HG03025 (cell line): ENCODE measurements at regions not wholly inside any gene's neighbourhood (a gene's known extent, or its start where the extent isn't known, plus 50 kb on each side); places are given as distances from the start of the nearest gene placed in this dataset.
"Not testable (repeated sequence)": the region's sequence is repeated elsewhere in the genome, so short reads cannot be mapped to it uniquely, and the experiment has no call there.

Experiments used
- ATAC-seq: cut with Tn5 transposase; IDR thresholded peaks from one replicate; pipeline ENCODE4 v1.9.1; 2021; ENCODE audit warnings: mild to moderate bottlenecking, moderate library complexity; ENCODE audit not compliant: unreplicated experiment, low FRiP score

DNA sequence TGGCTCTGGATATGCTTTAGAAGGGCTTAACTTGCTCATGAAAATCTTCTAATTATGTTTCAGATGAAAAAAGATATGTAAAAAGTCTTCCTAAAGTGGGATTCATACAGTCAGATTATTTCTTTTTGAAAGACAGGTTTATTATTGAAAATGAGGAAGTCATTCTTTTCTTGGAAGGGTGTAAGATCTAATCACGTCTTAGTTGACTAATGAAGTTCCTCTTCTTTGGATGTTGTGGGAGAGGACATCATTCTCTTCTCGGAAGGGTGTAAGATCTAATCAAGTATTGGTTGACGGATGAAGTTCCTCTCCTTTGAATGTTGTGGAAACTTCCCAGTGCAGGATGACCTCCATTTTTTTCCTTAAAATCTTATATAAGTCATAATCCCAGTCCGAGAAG, 74.9 kb downstream of the ALG10 start:
- ATAC-seq: no peak

DNA sequence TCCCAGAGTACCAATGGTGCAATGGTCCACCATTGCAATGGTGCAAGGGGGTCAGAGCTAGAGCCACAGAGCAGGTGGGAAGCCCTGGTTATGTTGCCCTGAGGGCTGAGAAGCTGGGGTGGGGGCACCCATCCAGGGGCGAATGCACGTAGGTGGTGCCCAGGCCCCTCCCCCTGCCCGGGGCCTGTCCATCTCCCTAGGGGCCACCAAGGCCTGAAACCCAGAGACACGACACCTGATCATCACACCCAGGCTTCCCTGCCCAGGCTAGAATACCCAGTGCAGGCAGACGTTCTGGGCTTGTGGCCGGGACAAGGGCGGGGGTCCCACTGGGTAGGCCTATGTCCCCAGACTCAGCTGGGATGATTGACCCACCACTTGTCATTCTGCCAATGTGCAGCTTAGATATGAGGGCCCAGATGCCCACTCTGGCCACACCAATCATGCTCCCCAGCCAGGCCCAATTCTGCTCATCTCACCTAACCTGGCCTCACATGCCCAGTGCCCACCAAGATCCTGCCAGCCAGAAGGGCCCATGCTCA, 83.2 kb downstream of the ALG10 start:
- no peak for ATAC-seq

DNA sequence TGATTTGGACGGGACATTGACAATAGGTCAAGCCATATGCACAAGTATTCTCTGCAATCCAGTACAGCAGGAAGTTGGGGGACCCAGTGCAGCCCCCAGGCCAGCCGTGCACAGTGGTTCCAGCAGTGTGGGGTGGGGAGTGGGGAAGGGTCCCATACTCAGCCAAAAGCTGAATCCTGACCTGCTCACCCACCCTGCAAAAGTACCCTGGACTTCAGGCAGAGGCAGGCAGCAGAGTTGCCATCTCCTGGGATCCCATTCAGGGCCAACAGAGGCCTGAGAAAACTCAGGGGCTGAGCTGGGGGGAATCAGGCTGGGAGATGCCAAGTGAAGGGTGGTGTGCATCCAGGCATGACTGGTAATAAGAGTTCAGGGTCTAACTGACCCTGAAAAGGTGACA, 83.9 kb downstream of the ALG10 start:
- ATAC-seq: no peak

DNA sequence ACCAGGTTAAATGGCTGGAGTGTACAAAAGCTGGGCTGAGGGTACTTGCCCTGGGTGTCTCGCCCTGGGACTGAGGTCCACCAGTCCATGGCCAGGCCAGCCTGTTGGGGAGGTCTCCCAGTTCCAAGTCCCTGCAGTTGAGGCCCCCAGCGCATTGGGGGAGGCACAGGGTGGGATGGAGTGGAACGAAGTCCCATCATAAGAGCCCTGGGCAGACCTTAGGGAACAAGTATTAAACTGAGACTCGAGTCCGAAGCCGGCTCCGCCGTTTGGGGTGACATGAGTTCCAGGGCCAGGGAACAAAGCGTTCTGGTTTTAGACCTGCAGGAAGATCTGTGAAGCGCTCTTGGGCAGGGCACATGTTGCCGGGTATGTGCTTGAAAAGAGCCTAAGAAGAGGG, 84.7 kb downstream of the ALG10 start:
- ATAC-seq: no peak

DNA sequence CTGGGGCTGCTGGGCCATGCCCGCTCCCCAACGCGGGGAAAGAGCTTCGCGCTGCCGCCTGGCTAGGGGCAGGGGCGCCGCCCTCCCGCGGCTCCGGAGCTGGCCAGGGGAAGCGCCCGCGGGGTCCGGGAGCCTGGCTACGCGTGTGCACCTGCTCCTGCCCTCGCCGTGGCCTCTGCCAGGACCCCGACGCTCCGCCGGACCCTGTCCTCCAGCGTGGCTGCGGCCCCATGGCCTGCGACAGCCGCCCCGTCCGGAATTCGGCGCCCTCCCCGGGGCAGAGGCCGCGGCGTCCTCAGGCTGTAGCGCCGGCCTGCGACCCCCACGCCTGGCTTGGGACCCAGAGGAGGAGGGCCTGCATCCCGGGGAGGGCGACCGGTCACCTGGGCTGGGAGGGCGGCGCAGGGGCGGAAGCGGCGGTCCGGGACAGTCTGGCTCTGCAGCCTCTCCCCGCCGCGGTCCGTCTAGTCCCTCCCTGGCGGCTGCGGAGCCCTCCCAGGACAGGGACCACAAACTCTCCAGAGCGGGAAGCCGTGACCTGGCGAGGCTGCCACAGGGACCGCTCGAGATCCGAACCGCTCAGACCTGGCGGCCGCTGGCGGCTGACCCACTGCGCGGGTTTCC, 85.6 kb downstream of the ALG10 start:
- no peak for ATAC-seq

DNA sequence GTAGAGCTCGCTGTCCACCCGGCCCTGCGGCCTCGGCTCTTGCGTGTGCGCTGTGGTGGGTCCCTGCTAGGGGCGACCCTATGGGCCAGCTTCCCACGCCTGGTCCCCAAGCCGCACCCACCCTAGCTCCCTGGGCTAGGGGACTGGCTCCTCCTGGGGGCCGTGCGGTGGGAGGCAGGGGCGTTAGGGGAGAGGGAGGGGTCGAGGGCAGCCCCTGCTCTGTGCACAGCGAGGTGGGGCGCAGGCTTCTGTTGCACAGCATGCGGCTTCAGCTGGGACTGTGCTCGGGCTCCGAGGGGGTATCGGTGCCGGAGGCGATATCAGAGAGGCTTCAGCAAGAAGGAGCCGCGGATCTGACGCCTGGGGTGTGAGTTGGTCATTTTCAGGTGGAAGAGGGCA, 86.1 kb downstream of the ALG10 start:
- ATAC-seq: no peak

DNA sequence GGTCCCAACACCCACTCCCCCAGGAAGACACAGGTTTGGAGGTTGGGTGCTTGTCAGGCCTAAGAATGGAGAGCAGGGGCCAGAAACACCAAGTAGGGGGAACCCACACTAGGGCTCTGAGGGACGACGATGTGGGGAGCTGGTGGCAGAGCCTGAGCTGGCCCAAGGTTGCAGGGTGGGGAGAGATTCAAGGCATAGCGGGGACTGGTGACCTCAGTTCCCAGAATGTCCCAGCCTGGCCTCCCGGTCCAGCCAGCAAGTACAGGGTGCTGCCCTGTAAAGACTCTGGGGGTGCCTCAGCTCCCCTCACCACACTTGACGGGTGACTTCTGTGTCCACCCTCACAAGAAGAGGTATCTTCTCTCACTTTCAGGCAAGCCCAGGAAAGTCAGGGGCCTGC, 86.7 kb downstream of the ALG10 start:
- ATAC-seq: no peak

DNA sequence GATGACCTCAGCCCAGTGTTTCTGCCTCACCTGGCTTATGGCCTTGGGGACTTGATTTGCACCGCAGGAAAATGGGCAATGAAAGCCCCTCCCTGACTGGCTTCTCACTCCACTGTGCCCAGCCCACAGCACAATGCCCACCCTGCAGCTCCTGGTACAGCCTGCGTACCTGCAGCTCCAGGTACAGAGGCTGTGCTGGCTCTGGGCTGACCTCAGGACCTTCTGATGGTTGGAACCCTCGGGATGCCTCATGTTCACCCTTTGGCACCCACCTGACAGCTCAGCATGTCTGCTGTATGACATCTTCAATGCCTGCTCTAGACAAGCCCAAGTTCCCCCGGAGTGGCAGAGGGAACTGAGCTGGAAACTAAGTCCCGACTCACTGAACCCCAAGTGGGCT, 87.1 kb downstream of the ALG10 start:
- ATAC-seq: no peak

DNA sequence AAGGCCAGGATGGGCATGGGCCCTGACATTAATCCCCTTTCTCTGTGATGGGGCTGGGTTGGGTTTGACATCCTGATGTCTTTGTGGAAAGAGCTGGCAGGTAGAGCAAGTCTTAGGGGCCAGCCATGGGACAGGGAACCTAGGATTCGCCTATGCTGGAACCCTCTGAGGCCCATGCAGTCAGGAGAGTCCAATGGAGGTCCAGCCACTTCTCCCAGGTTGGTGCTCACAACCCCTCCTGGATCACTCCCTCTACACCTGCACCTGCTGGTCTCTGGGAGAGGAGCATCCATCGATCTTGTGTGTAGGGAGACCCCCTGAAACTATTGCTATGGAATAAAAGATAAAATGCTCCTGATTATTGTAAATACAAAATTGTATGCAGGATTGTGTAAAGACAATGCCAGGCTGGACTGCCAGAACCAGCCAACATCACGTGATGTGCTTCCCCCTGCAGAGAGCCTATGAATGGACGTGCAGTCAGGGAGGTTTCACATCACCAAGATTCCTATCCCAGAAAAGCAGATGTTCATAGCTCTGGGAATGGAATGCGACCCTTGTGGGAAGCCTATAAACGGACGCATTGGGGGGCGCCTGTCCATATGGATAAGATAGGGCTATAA, 87.7 kb downstream of the ALG10 start:
- not testable (repeated sequence) for ATAC-seq

DNA sequence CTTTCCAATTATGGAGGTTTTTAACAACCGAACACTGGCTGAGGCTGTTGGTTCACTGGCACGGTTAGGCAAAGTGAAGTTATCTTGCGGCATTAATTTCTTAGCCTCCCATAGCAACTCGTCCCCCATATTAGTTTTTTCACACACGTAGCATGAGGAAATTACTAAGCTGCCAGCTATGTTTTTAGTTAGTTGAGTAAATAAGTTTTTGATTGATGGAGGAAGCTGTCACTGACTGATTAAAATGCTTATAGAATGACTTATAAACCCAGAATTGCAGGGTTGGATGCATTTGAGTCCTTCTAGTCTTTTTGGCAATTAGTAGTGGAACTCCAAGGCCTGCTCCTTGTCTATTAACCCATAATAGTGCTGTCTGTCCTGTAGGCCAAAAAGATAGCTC, 97.1 kb downstream of the ALG10 start:
- ATAC-seq: no peak

DNA sequence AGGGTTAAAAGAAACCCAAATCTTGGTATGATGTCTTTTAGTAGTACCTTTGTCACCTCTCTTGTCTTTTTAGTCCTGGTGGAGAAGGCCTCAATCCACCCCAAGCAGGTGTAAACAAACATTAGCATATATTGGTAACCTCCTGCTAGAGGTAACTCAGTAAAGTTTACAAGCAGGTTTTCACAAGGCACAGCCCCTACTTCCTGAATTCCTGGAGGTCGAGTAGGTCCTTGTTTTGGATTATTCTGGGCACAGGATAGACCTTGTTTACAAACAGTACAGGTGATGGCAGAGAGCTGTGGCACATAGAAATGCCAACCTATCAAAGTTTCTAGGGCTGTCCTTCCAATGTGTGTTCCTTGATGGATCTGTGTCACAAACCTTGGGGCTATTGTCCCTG, 99.1 kb downstream of the ALG10 start:
- ATAC-seq: no peak

DNA sequence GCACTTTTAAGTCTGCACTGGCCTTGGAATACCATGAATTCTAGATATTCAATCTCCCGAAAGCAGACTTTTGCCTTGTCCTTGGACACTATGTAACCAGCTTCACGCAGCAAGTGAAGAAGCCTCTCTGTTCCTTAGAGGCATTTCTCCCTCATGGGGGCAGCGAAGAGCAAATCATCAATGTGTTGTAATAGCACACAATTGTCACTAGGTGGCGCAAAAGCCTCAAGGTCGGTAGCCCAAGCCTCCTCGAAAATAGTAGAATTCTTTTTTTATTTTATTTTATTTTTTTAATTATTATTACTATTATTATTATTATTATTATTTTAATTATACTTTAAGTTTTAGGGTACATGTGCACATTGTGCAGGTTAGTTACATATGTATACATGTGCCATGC, 100.8 kb downstream of the ALG10 start:
- ATAC-seq: peak; percentile 51

DNA sequence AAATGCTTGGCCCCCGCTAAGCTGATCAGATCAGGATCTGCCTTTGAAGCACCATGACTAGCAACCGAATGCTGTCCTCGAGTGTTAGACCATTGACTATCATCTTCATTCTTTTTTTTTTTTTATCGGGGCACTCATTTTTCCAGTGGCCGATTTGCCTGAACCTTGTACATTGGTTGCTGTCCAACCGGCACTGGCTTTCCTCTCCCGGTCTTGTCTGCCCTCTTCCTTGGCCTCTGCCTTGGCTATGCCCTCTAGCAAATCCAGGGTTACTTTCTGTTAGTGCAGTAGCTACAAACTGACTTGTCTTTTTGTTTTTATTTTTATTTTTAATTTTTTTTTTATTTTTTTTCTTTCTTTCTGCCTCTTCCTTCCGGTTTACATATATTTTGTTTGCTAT, 102.3 kb downstream of the ALG10 start:
- no peak for ATAC-seq

DNA sequence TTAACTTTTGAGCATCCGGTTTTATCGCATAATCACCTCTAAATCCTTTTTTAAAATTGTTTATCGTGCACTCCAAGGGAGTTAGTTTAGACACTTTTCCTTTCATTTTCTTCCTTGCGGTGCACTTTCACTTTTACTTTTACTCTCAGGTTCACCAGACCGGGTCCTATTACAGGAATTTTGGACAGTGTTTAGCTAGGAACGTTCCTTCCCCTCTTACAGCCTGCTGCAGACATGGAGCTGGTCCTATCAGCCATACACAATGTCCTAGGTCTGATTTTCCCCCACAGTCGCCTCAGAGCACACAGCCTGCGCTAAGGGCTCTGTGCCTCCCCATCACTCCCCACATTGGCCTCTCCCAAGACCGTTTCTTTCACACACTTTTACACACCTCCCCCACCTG, 103.9 kb downstream of the ALG10 start:
- no peak for ATAC-seq

DNA sequence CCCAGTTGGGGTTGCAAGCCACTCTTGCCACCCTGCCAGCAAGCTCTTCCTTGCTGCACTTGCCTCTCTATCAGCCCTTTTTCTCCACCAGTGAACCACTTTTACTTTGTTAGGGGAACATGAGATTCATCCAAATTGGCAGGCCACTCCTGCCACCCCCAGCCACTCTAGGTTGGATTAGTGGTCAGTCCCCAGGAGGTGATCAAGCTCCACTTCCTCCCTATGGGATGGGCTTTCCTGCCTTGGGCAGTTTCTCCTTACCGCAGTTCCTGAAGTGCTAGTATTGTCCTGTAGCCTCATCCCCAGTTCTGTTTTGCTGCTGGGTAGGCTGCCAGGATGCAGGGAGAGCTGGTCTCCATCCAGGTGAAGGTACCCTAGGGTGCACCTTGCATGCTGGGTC, 104.5 kb downstream of the ALG10 start:
- ATAC-seq: no peak

DNA sequence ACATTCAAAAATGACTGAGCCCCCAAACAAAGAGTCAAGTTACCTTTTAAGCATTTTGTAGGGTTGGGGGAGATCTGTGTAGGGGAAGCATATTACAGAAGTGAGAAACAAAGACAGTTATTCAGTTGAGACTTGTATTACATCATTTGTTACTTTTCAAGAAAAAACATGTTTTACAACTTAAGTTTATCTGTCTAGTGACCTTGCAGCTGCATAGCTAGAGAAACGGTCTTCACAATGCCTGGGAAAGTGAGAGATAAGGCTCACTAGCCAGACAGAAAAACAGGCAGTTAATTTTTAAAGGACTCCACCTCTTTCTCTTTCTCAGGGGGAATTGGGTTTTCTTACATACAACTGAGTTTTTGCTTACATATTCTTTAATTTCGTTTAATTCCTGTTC, 105.1 kb downstream of the ALG10 start:
- ATAC-seq: not testable (repeated sequence)

DNA sequence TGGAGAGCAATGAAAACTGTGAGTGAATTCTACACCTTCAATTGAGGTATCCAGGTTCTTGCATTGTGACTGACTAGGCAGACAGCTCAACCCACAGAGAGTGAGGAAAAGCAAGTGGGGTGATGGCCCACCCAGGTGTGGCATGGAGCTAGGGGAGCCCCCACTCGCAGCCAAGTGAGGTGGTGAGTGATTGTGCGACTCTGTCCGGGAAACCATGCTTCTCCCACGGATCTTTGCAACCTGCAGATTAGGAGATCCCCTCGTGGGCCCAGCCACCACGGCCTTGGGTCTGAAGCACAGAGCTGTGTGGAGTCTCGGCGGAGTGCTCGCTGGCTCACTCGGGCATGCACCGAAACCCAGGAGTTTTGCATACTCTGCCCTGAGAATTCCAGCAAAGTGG, 120.1 kb downstream of the ALG10 start:
- no peak for ATAC-seq

DNA sequence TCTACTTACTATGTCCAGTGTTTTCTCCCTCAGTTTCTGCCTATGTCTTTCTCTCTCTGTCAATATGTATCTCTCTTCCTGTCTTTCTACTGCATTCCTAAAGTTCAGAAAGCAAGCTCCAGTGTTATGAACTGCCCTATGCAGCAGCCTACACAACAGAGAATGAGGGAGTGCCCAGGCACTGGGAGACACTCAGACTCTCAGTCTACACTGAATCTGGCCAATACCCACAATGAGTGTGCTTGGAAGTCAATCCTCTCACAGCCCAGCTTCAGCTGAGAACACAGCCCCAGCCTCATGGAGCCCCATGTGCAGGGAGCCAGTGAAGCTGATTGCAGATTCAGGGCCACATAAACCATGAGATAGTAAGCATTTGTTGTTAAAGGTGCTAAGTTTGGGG, 128.7 kb downstream of the ALG10 start:
- no peak for ATAC-seq

DNA sequence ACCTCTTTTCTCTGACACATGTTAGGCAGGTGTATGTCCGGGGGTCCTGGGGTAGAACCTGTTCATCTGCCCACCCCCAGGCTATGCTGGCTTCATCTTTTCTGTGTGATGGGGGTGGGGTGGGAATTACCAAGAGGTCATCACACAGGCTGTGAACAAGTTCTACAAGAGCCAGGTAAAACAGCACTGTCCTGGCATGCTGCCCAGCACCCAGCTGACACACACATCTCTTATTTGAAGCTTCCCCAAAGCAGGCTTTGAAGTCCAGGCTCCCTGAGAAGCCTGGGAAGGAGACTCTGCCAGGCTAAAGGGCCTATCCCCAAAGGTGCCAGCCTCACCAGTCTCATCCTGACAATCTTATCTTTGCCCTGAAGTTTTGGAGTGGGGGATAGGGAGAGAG, 141.1 kb downstream of the ALG10 start:
- ATAC-seq: no peak

DNA sequence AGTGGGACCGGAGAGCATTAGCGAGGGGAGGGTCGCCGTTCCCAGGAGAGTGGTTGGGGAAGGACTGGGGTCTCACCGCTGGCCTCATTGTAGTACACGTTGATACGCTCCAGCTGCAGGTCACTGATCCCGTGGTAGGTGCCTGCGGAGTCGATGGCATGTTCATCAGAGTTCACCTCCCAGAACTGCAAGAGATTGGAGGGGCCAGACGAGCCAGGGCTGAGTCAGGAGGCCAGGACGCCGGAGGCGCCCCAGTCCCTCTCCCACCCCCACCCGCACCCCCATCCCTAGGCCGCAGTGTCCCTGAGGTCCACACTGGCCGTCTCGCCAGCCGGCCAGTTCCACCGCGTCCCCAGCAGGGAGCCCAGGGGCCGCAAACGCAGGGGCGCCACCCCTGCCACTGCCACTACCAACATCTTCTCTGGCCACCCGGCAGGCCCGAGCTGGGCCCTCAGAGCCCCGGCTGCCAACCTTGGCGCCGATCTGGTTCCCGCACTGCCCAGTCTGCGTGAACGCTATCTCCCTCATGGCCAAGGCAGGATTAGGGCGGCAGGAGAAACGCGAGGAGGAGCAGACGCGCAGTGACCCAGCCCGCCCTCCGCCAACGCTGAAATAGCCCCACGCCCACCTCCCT, 144.2 kb downstream of the ALG10 start:
- ATAC-seq: no peak

DNA sequence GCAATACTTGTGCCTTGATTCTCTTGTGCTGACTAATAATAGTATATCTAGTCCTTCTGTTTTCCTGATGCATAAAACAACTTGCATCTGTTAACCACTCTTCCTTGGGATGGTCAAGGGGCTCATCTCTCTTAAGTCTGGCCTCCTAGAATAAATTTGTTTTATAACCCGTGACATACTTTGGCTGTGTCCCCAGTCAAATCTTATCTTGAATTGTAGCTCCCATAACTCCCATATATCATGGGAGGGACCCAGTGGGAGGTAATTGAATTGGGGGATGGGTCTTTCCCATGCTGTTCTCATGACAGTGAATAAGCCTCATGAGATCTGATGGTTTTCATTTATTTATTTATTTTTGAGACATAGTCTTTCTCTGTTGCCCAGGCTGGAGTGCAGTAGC, 146.2 kb downstream of the ALG10 start:
- ATAC-seq: not testable (repeated sequence)

DNA sequence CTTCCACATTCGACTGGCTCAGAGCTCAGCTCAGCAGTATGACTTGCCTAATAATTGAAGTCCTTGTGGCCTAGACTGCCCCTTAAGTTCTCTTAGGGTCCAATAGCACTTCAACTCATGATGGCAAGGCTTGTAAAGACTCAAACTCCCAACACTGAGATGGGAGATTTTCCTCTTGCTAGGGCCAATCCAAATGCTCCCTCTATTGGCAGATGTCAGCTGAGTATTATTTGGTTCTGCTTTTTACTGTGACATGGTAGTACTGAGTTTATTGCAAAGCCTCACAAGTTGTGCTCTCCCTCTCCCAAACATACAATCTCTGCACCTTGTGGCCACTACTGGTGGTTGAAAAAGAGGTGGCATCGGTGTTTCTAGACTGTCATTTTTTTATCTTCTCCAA, 164.2 kb downstream of the ALG10 start:
- ATAC-seq: no peak
